Muscle layer of duodenum (tissue), 2 donors: ENCODE measurements at regions not wholly inside any gene's neighbourhood (a gene's known extent, or its start where the extent isn't known, plus 50 kb on each side); places are given as distances from the start of the nearest gene placed in this dataset.

ENCODE experiments used
- H3K27ac ChIP-seq: one replicate; pipeline ENCODE4 v1.7.0; 2013; ENCODE audit warnings: mild to moderate bottlenecking, low read length
- H3K27me3 ChIP-seq: one replicate; pipeline ENCODE4 v1.7.0; 2013; ENCODE audit warnings: low read depth, mild to moderate bottlenecking, control low read depth, low read length
- H3K36me3 ChIP-seq, 2 donors: one replicate each; pipeline ENCODE4 v1.7.0; 2013; ENCODE audit warnings: low read length in 2 of 2, control low read depth in 1 of 2, mild to moderate bottlenecking in 1 of 2; ENCODE audit not compliant: insufficient read depth in 2 of 2, control insufficient read depth in 1 of 2
- H3K4me1 ChIP-seq, 2 donors: one replicate each; pipeline ENCODE4 v1.7.0; 2013; ENCODE audit warnings: low read length in 2 of 2, mild to moderate bottlenecking in 2 of 2, control low read depth in 1 of 2, moderate library complexity in 1 of 2; ENCODE audit not compliant: insufficient read depth in 2 of 2, control insufficient read depth in 1 of 2
- H3K4me3 ChIP-seq, 2 donors: one replicate each; pipeline ENCODE4 v1.7.0; 2013; ENCODE audit warnings: low read length in 2 of 2, low read depth in 1 of 2, mild to moderate bottlenecking in 1 of 2
- H3K9me3 ChIP-seq, 2 donors: one replicate each; pipeline ENCODE4 v1.7.0; 2013; ENCODE audit warnings: low read length in 2 of 2, control low read depth in 1 of 2, mild to moderate bottlenecking in 1 of 2; ENCODE audit not compliant: control insufficient read depth in 1 of 2
- donor health status: healthy.

GRCh38 chr6:154668156-154668555, 65.1 kb upstream of the SCAF8 start:
- H3K9me3 ChIP-seq = no peaks in the 10 kb centered on the region
- no peaks in the 10 kb centered on the region for H3K36me3 ChIP-seq
- H3K4me3 ChIP-seq = no peak overlapping the region
- H3K27ac ChIP-seq = no peak overlapping the region
- H3K27me3 ChIP-seq = no peaks in the 10 kb centered on the region
- no peaks in the 10 kb centered on the region for H3K4me1 ChIP-seq

GRCh38 chr6:154672086-154672485, 61.1 kb upstream of the SCAF8 start:
- no peaks in the 10 kb centered on the region for H3K4me1 ChIP-seq

GRCh38 chr6:154673919-154674318, 59.3 kb upstream of the SCAF8 start:
- Histone ChIP-seq H3K4me1 (no peaks in the 10 kb centered on the region), H3K36me3 (no peaks in the 10 kb centered on the region), H3K4me3 (no peak overlapping the region), H3K9me3 (no peaks in the 10 kb centered on the region), H3K27me3 (no peaks in the 10 kb centered on the region), H3K27ac (no peak overlapping the region)

More at GRCh38 chr6:154672086-154672485, 61.1 kb upstream of the SCAF8 start:
- Histone ChIP-seq H3K27me3 (no peaks in the 10 kb centered on the region), H3K4me3 (no peak overlapping the region), H3K9me3 (no peaks in the 10 kb centered on the region), H3K36me3 (no peaks in the 10 kb centered on the region), H3K27ac (no peak overlapping the region)

DNA sequence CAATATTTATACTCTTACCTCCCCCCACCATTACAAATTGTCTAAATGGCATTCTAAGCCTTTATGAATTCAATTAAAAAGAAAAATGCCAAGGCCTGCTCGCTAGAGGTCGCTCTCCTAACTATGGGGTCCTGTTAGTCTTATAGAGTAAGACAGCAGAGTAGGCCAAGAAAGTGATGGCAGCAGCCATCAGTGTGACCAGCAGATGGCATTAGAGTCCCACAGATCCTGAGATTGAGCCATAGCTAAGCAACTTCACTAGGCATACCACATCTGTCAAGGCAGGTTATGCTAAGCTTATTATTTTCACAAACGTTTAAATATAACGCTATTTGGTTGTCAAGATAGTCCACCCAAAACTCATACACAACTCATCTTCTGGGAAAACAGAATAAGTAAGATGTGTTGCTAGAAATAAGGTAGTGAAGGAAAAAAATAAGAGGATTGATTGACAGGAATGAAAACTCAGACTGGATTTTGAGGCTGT, 57.6 kb upstream of the SCAF8 start:
- H3K27me3 ChIP-seq = no peaks in the 10 kb centered on the region
- H3K27ac ChIP-seq = no peak overlapping the region
- no peak overlapping the region for H3K4me3 ChIP-seq
- H3K9me3 ChIP-seq = no peaks in the 10 kb centered on the region
- no peaks in the 10 kb centered on the region for H3K4me1 ChIP-seq
- no peaks in the 10 kb centered on the region for H3K36me3 ChIP-seq

- no peaks in the 10 kb centered on the region for H3K27me3 ChIP-seq
- no peak overlapping the region for H3K4me3 ChIP-seq
- no peaks in the 10 kb centered on the region for H3K4me1 ChIP-seq
- no peaks in the 10 kb centered on the region for H3K36me3 ChIP-seq
- H3K27ac ChIP-seq = no peak overlapping the region
- H3K9me3 ChIP-seq = no peaks in the 10 kb centered on the region
These were observed 50.5 kb upstream of the SCAF8 start for GRCh38 chr6:154682633-154683125.
